Upper lobe of left lung (tissue), 4 donors: ENCODE measurements at regions not wholly inside any gene's neighbourhood (a gene's known extent, or its start where the extent isn't known, plus 50 kb on each side); places are given as distances from the start of the nearest gene placed in this dataset.

Experiments used
- CTCF ChIP-seq, 6 experiments: fragments of 450-650 bp in 4 of 6; fragments of 200-600 bp in 2 of 6; sonication (generic) in 2 of 6; IDR thresholded peaks; one replicate each; pipeline ENCODE4 v1.5.1; 2016 to 2019; ENCODE audit warnings: antibody characterized with exemption in 6 of 6
- EP300 ChIP-seq, 4 donors: sonication (generic); formaldehyde crosslinking; IDR thresholded peaks; one replicate each; pipeline ENCODE4 v1.5.1; 2017; ENCODE audit warnings: antibody characterized with exemption in 4 of 4, control low read depth in 2 of 4
- POLR2A ChIP-seq, 4 donors: fragments of 450-650 bp; IDR thresholded peaks; one replicate each; pipeline ENCODE4 v1.5.1; 2016 to 2017; ENCODE audit warnings: antibody characterized with exemption in 4 of 4, mild to moderate bottlenecking in 2 of 4

- TF ChIP-seq POLR2A (IDR thresholded peaks at IDR 0.05) (no peak), EP300 (IDR thresholded peaks at IDR 0.05) (no peak), CTCF (IDR thresholded peaks at IDR 0.05) (no peak)
Observed at GRCh38 chr22:22816171-22816514, 71.5 kb upstream of the IGLL5 start.
